NCI-H2171 treated with DMSO at 0.1 percent for 48 hours (cell line): ENCODE measurements at regions not wholly inside any gene's neighbourhood (a gene's known extent, or its start where the extent isn't known, plus 50 kb on each side); places are given as distances from the start of the nearest gene placed in this dataset.

Source experiments
- DNase-seq: peaks from one replicate; lab custom pipeline; 2025; lab: John Stamatoyannopoulos, UW

GRCh38 chr10:78742730-78743615, 325.8 kb upstream of the ZMIZ1 start:
- DNase-seq = peak; percentile 6

GRCh38 chr10:78744056-78744455, 324.7 kb upstream of the ZMIZ1 start:
- DNase-seq = no peak

GRCh38 chr10:78744491-78745090, 324.2 kb upstream of the ZMIZ1 start:
- DNase-seq = no peak

- no peak for DNase-seq
Measured at GRCh38 chr10:78745441-78745840, 323.3 kb upstream of the ZMIZ1 start.

GRCh38 chr10:78746155-78746763, 322.5 kb upstream of the ZMIZ1 start:
- DNase-seq = no peak

GRCh38 chr10:78747401-78748234, 321.1 kb upstream of the ZMIZ1 start:
- no peak for DNase-seq

- no peak for DNase-seq
Measured at GRCh38 chr10:78748235-78748533, 320.6 kb upstream of the ZMIZ1 start.

GRCh38 chr10:78749200-78749599, 319.6 kb upstream of the ZMIZ1 start:
- no peak for DNase-seq

- DNase-seq = no peak
Measured at GRCh38 chr10:78749898-78750297, 318.9 kb upstream of the ZMIZ1 start.

- no peak for DNase-seq
Measured at GRCh38 chr10:78750418-78750817, 318.3 kb upstream of the ZMIZ1 start.

GRCh38 chr10:78751716-78752115, 317.1 kb upstream of the ZMIZ1 start:
- DNase-seq = no peak

- no peak for DNase-seq
Measured at GRCh38 chr10:78752221-78752620, 316.5 kb upstream of the ZMIZ1 start.

GRCh38 chr10:78752708-78753107, 316.1 kb upstream of the ZMIZ1 start:
- DNase-seq = no peak

- DNase-seq = no peak
Measured at GRCh38 chr10:78754269-78755062, 314.3 kb upstream of the ZMIZ1 start.

GRCh38 chr10:78755063-78755701, 313.6 kb upstream of the ZMIZ1 start:
- DNase-seq = peak; percentile 50

GRCh38 chr10:78755877-78756455, 312.8 kb upstream of the ZMIZ1 start:
- DNase-seq = no peak

- DNase-seq = no peak
Measured at GRCh38 chr10:78756604-78757343, 312.0 kb upstream of the ZMIZ1 start.

- no peak for DNase-seq
Measured at GRCh38 chr10:78757344-78757925, 311.3 kb upstream of the ZMIZ1 start.

- no peak for DNase-seq
Measured at GRCh38 chr10:78758176-78758575, 310.6 kb upstream of the ZMIZ1 start.
